Stimulated activated naive CD8-positive, alpha-beta T cell treated with anti-CD3 and anti-CD28 coated beads, Interleukin-15, Interleukin-2, amounts not matched to agents 100 ng/mL and 50 ng/mL, for 24 hours (primary cell): ENCODE measurements at regions not wholly inside any gene's neighbourhood (a gene's known extent, or its start where the extent isn't known, plus 50 kb on each side); places are given as distances from the start of the nearest gene placed in this dataset.
"Not testable (repeated sequence)": the region's sequence is repeated elsewhere in the genome, so short reads cannot be mapped to it uniquely, and the experiment has no call there.

Experiments
- H3K27ac Mint-ChIP-seq: one replicate; pipeline ENCODE4 v1.8.0; 2021; ENCODE audit warnings: mild to moderate bottlenecking, mixed read lengths
- H3K27me3 Mint-ChIP-seq: one replicate; pipeline ENCODE4 v1.8.0; 2021; ENCODE audit warnings: mixed read lengths
- H3K36me3 Mint-ChIP-seq: one replicate; pipeline ENCODE4 v1.8.0; 2021; ENCODE audit warnings: low read depth, mixed read lengths
- H3K4me1 Mint-ChIP-seq: one replicate; pipeline ENCODE4 v1.8.0; 2021; ENCODE audit warnings: low read depth, mixed read lengths
- H3K4me3 Mint-ChIP-seq: one replicate; pipeline ENCODE4 v1.8.0; 2021; ENCODE audit warnings: mild to moderate bottlenecking, mixed read lengths
- H3K9me3 Mint-ChIP-seq: one replicate; pipeline ENCODE4 v1.8.0; 2021; ENCODE audit warnings: mixed read lengths

GRCh38 chr2:35176726-35177125, 1178.9 kb upstream of the CRIM1 start:
- H3K36me3 Mint-ChIP-seq, H3K27ac Mint-ChIP-seq, H3K9me3 Mint-ChIP-seq, H3K4me3 Mint-ChIP-seq, H3K27me3 Mint-ChIP-seq, H3K4me1 Mint-ChIP-seq: not testable (repeated sequence)

GRCh38 chr2:35174845-35175244, 1180.7 kb upstream of the CRIM1 start:
- Mint-ChIP-seq H3K27me3 (no peaks in the 10 kb centered on the region), H3K4me1 (no peaks in the 10 kb centered on the region), H3K27ac (no peak overlapping the region), H3K4me3 (no peak overlapping the region), H3K9me3 (peaks cover 9% of the 10 kb centered on the region), H3K36me3 (no peaks in the 10 kb centered on the region)

- Mint-ChIP-seq H3K27me3 (no peaks in the 10 kb centered on the region), H3K27ac (no peak overlapping the region), H3K4me1 (no peaks in the 10 kb centered on the region), H3K4me3 (no peak overlapping the region), H3K36me3 (no peaks in the 10 kb centered on the region), H3K9me3 (peaks cover 4% of the 10 kb centered on the region)
Observed at GRCh38 chr2:35172687-35173086, 1182.9 kb upstream of the CRIM1 start.

- H3K9me3 Mint-ChIP-seq, result no peaks in the 10 kb centered on the region
- no peak overlapping the region for H3K4me3 Mint-ChIP-seq
- H3K36me3 Mint-ChIP-seq, result no peaks in the 10 kb centered on the region
- no peaks in the 10 kb centered on the region for H3K4me1 Mint-ChIP-seq
- H3K27ac Mint-ChIP-seq, result no peak overlapping the region
- H3K27me3 Mint-ChIP-seq, result no peaks in the 10 kb centered on the region
Observed at GRCh38 chr2:35168351-35168750, 1187.2 kb upstream of the CRIM1 start.

- no peak overlapping the region for H3K4me3 Mint-ChIP-seq
- no peaks in the 10 kb centered on the region for H3K36me3 Mint-ChIP-seq
- H3K27me3 Mint-ChIP-seq, result no peaks in the 10 kb centered on the region
- no peak overlapping the region for H3K27ac Mint-ChIP-seq
- no peaks in the 10 kb centered on the region for H3K4me1 Mint-ChIP-seq
- H3K9me3 Mint-ChIP-seq, result peaks cover 4% of the 10 kb centered on the region
Observed at GRCh38 chr2:35163948-35164347, 1191.6 kb upstream of the CRIM1 start.

- Mint-ChIP-seq H3K27ac (no peak overlapping the region), H3K4me1 (no peaks in the 10 kb centered on the region), H3K36me3 (no peaks in the 10 kb centered on the region), H3K4me3 (no peak overlapping the region), H3K27me3 (no peaks in the 10 kb centered on the region), H3K9me3 (peaks cover 4% of the 10 kb centered on the region)
Observed at GRCh38 chr2:35160871-35161270, 1194.7 kb upstream of the CRIM1 start.

- Mint-ChIP-seq H3K27me3 (no peaks in the 10 kb centered on the region), H3K9me3 (peaks cover 24% of the 10 kb centered on the region), H3K4me3 (no peak overlapping the region), H3K27ac (no peak overlapping the region), H3K36me3 (no peaks in the 10 kb centered on the region), H3K4me1 (no peaks in the 10 kb centered on the region)
Observed at GRCh38 chr2:35125871-35126270, 1229.7 kb upstream of the CRIM1 start.

GRCh38 chr2:35125278-35125677, 1230.3 kb upstream of the CRIM1 start:
- Mint-ChIP-seq H3K4me3 (no peak overlapping the region), H3K4me1 (no peaks in the 10 kb centered on the region), H3K27ac (no peak overlapping the region), H3K27me3 (no peaks in the 10 kb centered on the region), H3K9me3 (peaks cover 24% of the 10 kb centered on the region), H3K36me3 (no peaks in the 10 kb centered on the region)

- Mint-ChIP-seq H3K36me3 (no peaks in the 10 kb centered on the region), H3K27ac (no peak overlapping the region), H3K9me3 (peaks cover 12% of the 10 kb centered on the region), H3K4me3 (no peak overlapping the region), H3K4me1 (no peaks in the 10 kb centered on the region), H3K27me3 (no peaks in the 10 kb centered on the region)
Observed at GRCh38 chr2:35116151-35116550, 1239.4 kb upstream of the CRIM1 start.

GRCh38 chr2:35114765-35115164, 1240.8 kb upstream of the CRIM1 start:
- no peak overlapping the region for H3K27ac Mint-ChIP-seq
- H3K36me3 Mint-ChIP-seq, result no peaks in the 10 kb centered on the region
- no peaks in the 10 kb centered on the region for H3K4me1 Mint-ChIP-seq
- H3K27me3 Mint-ChIP-seq, result no peaks in the 10 kb centered on the region
- no peak overlapping the region for H3K4me3 Mint-ChIP-seq
- H3K9me3 Mint-ChIP-seq, result peaks cover 12% of the 10 kb centered on the region

GRCh38 chr2:35112367-35112766, 1243.2 kb upstream of the CRIM1 start:
- H3K27me3 Mint-ChIP-seq, H3K27ac Mint-ChIP-seq, H3K9me3 Mint-ChIP-seq, H3K4me1 Mint-ChIP-seq, H3K4me3 Mint-ChIP-seq, H3K36me3 Mint-ChIP-seq: not testable (repeated sequence)

GRCh38 chr2:35104309-35104708, 1251.3 kb upstream of the CRIM1 start:
- Mint-ChIP-seq H3K9me3 (no peaks in the 10 kb centered on the region), H3K4me1 (no peaks in the 10 kb centered on the region), H3K4me3 (no peak overlapping the region), H3K27ac (no peak overlapping the region), H3K27me3 (no peaks in the 10 kb centered on the region), H3K36me3 (no peaks in the 10 kb centered on the region)

- H3K27me3 Mint-ChIP-seq, result no peaks in the 10 kb centered on the region
- no peaks in the 10 kb centered on the region for H3K36me3 Mint-ChIP-seq
- no peaks in the 10 kb centered on the region for H3K4me1 Mint-ChIP-seq
- H3K27ac Mint-ChIP-seq, result no peak overlapping the region
- no peaks in the 10 kb centered on the region for H3K9me3 Mint-ChIP-seq
- H3K4me3 Mint-ChIP-seq, result no peak overlapping the region
Observed at GRCh38 chr2:35099342-35099741, 1256.2 kb upstream of the CRIM1 start.

GRCh38 chr2:35082072-35082471, 1273.5 kb upstream of the CRIM1 start:
- H3K4me3 Mint-ChIP-seq, result no peak overlapping the region
- H3K27me3 Mint-ChIP-seq, result no peaks in the 10 kb centered on the region
- H3K27ac Mint-ChIP-seq, result no peak overlapping the region
- no peaks in the 10 kb centered on the region for H3K4me1 Mint-ChIP-seq
- no peaks in the 10 kb centered on the region for H3K36me3 Mint-ChIP-seq
- H3K9me3 Mint-ChIP-seq, result no peaks in the 10 kb centered on the region

GRCh38 chr2:35081622-35082015, 1274.0 kb upstream of the CRIM1 start:
- Mint-ChIP-seq H3K27ac (no peak overlapping the region), H3K27me3 (no peaks in the 10 kb centered on the region), H3K4me3 (no peak overlapping the region), H3K9me3 (no peaks in the 10 kb centered on the region), H3K4me1 (no peaks in the 10 kb centered on the region), H3K36me3 (no peaks in the 10 kb centered on the region)

GRCh38 chr2:35081001-35081621, 1274.5 kb upstream of the CRIM1 start:
- Mint-ChIP-seq H3K36me3 (no peaks in the 10 kb centered on the region), H3K27me3 (no peaks in the 10 kb centered on the region), H3K27ac (no peak overlapping the region), H3K9me3 (no peaks in the 10 kb centered on the region), H3K4me1 (no peaks in the 10 kb centered on the region), H3K4me3 (no peak overlapping the region)
